Thyroid gland (tissue), 4 donors: ENCODE measurements at regions not wholly inside any gene's neighbourhood (a gene's known extent, or its start where the extent isn't known, plus 50 kb on each side); places are given as distances from the start of the nearest gene placed in this dataset.
"Not testable (repeated sequence)": the region's sequence is repeated elsewhere in the genome, so short reads cannot be mapped to it uniquely, and the experiment has no call there.

Experiments
- DNase-seq, 2 donors: peaks; one replicate each; pipeline ENCODE4 v3.0.0-alpha.2; 2019
- H3K27ac ChIP-seq, 3 donors: fragments of 200-600 bp; sonication (generic); 1 replicate in 2 of 3; 2 replicates in 1 of 3; pipeline ENCODE4 v1.5.1; 2016 to 2019; ENCODE audit warnings: mild to moderate bottlenecking in 1 of 3, moderate library complexity in 1 of 3
- H3K27me3 ChIP-seq: fragments of 200-600 bp; sonication (generic); one replicate; pipeline ENCODE4 v1.5.1; 2019
- H3K36me3 ChIP-seq, 2 donors: fragments of 200-600 bp; sonication (generic); one replicate each; pipeline ENCODE4 v1.5.1; 2016 to 2019
- H3K4me1 ChIP-seq, 2 donors: fragments of 200-600 bp; sonication (generic); one replicate each; pipeline ENCODE4 v1.5.1; 2017 to 2019
- H3K4me3 ChIP-seq, 3 donors: fragments of 200-600 bp; sonication (generic); replicated peaks in 1 of 3; 1 replicate in 2 of 3; 2 replicates in 1 of 3; pipeline ENCODE4 v1.5.1; 2016; ENCODE audit warnings: mild to moderate bottlenecking in 1 of 3
- H3K9me3 ChIP-seq: fragments of 200-600 bp; sonication (generic); one replicate; pipeline ENCODE4 v1.5.1; 2017
- CTCF ChIP-seq, 6 experiments: fragments of 200-600 bp in 3 of 6; fragments of 450-650 bp in 3 of 6; sonication (generic) in 3 of 6; IDR thresholded peaks; one replicate each; pipeline ENCODE4 v1.5.1; 2016 to 2019; ENCODE audit warnings: antibody characterized with exemption in 6 of 6, mild to moderate bottlenecking in 2 of 6, inconsistent platforms in 1 of 6, moderate library complexity in 1 of 6
- POLR2A ChIP-seq, 2 donors: fragments of 450-650 bp; IDR thresholded peaks; one replicate each; pipeline ENCODE4 v1.6.1; 2017; ENCODE audit warnings: antibody characterized with exemption in 2 of 2, mild to moderate bottlenecking in 2 of 2, moderate library complexity in 1 of 2
- WGBS, 2 donors: methylation state at CpG; one replicate each; pipeline ENCODE4 v1.1.5; 2017; 5-methylcytosine and 5-hydroxymethylcytosine counted together
- intact Hi-C: fragments of 100-400 bp; cut with DNase I; formaldehyde crosslinking; loops from one replicate; pipeline ENCODE4 v1.15.1; 2023

DNA sequence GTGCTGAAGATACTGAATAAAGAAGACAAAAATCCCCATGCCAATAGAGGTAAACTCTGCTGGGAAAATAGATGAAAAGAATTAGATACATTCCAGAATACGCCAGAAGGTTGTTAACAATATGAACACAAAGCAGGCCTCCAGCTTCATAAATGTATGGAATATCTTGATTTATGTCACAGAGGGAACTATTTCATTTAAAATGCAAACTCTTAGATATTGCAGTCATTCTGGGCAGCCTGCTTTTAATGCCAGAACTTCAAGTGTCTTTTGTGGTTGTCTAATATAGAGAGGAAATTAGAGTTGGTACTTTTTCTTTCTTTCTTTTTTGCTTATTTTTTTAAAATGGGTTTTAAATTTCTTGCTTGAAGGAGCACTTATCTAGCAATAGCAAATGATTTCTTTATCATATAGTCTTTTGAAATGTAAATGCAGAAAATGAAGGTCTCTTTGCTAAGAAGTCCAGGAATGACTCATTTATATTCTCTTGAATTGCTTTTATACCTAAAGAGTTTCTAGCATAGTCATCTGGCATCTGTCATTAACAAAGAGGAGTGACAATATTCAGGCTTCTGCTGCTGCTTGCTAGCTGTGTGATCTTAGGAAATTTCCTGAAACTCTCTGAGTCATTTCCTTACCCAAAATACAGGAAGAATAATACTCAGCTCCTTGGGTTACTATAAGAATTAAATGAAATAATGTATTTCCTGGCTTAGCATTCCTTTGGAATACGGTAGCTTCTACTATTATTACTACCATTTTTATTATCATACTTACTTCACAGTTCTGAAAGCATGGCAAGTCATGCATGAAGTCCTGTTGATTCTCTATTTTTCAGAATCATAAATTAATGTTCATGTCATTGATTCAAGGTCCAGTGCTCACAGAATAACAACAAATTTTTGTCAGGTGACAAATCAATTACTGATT lies 527.6 kb downstream of the DIPK2A start:
- intact Hi-C loops: no loop called here
- H3K27ac ChIP-seq: no peak overlapping the region
- H3K9me3 ChIP-seq: no peaks in the 10 kb centered on the region
- DNase-seq: no peak
- no peak for TF ChIP-seq POLR2A (IDR thresholded peaks at IDR 0.05)
- no peak for TF ChIP-seq CTCF (IDR thresholded peaks at IDR 0.05)
- no peaks in the 10 kb centered on the region for H3K27me3 ChIP-seq
- H3K36me3 ChIP-seq: no peaks in the 10 kb centered on the region
- peaks cover 0 to 4% of the 10 kb centered on the region in 2 donors for H3K4me1 ChIP-seq
- 32 to 85% methylated on average over 2 of the region's 2 CpGs for WGBS, 2 donors
- H3K4me3 ChIP-seq: no peak overlapping the region

- TF ChIP-seq CTCF (IDR thresholded peaks at IDR 0.05) (no peak), POLR2A (IDR thresholded peaks at IDR 0.05) (no peak)
- 81 to 92% methylated on average over 1 of the region's 1 CpG for WGBS, 2 donors
- H3K4me1 ChIP-seq: peaks cover 0 to 4% of the 10 kb centered on the region in 2 donors
- no peaks in the 10 kb centered on the region for H3K9me3 ChIP-seq
- no peak overlapping the region for H3K27ac ChIP-seq
- intact Hi-C loops: no loop called here
- H3K27me3 ChIP-seq: no peaks in the 10 kb centered on the region
- DNase-seq: no peak
- no peaks in the 10 kb centered on the region for H3K36me3 ChIP-seq
- H3K4me3 ChIP-seq: no peak overlapping the region
Measured at GRCh38 chr3:144501467-144501866, 529.8 kb downstream of the DIPK2A start.

- 75 to 83% methylated on average over 4 of the region's 4 CpGs for WGBS, 2 donors
- intact Hi-C loops: no loop called here
- TF ChIP-seq POLR2A (IDR thresholded peaks at IDR 0.05): no peak
- TF ChIP-seq CTCF (IDR thresholded peaks at IDR 0.05): no peak
Measured at GRCh38 chr3:144502402-144502801, 530.8 kb downstream of the DIPK2A start.

GRCh38 chr3:144506375-144506774 lies 534.8 kb downstream of the DIPK2A start:
- H3K27ac ChIP-seq, H3K9me3 ChIP-seq, H3K36me3 ChIP-seq, DNase-seq, intact Hi-C loops, H3K4me1 ChIP-seq, H3K27me3 ChIP-seq, H3K4me3 ChIP-seq: not testable (repeated sequence)
- WGBS, 2 donors: 89 to 94% methylated on average over 3 to 4 of the region's 4 CpGs

More at GRCh38 chr3:144502402-144502801, 530.8 kb downstream of the DIPK2A start:
- Histone ChIP-seq H3K27ac (no peak overlapping the region), H3K4me3 (no peak overlapping the region), H3K9me3 (no peaks in the 10 kb centered on the region), H3K4me1 (peaks cover 0 to 4% of the 10 kb centered on the region in 2 donors), H3K36me3 (no peaks in the 10 kb centered on the region), H3K27me3 (no peaks in the 10 kb centered on the region)
- no peak for DNase-seq

GRCh38 chr3:144511346-144511745 lies 539.7 kb downstream of the DIPK2A start:
- 70 to 90% methylated on average over 3 of the region's 3 CpGs for WGBS, 2 donors
- no peak overlapping the region for H3K27ac ChIP-seq
- DNase-seq: no peak
- no peaks in the 10 kb centered on the region for H3K4me1 ChIP-seq
- intact Hi-C loops: no loop called here
- no peak for TF ChIP-seq POLR2A (IDR thresholded peaks at IDR 0.05)
- no peaks in the 10 kb centered on the region for H3K9me3 ChIP-seq
- no peaks in the 10 kb centered on the region for H3K36me3 ChIP-seq
- no peak overlapping the region for H3K4me3 ChIP-seq
- no peaks in the 10 kb centered on the region for H3K27me3 ChIP-seq

GRCh38 chr3:144516026-144516425 lies 544.4 kb downstream of the DIPK2A start:
- TF ChIP-seq POLR2A (IDR thresholded peaks at IDR 0.05): no peak
- no peak for TF ChIP-seq CTCF (IDR thresholded peaks at IDR 0.05)
- no peak overlapping the region for H3K4me3 ChIP-seq
- intact Hi-C loops: no loop called here
- no peak overlapping the region for H3K27ac ChIP-seq
- H3K27me3 ChIP-seq: no peaks in the 10 kb centered on the region
- H3K36me3 ChIP-seq: no peaks in the 10 kb centered on the region
- DNase-seq: no peak
- H3K9me3 ChIP-seq: no peaks in the 10 kb centered on the region
- H3K4me1 ChIP-seq: no peaks in the 10 kb centered on the region
